ENCODE measurements at regions not wholly inside any gene's neighbourhood (a gene's known extent, or its start where the extent isn't known, plus 50 kb on each side); places are given as distances from the start of the nearest gene placed in this dataset.

GRCh38 chr7:153447011-153447410 is 605.2 kb upstream of the DPP6 start:
- Histone ChIP-seq H3K9me3 (ENCODE audit: control insufficient read depth, insufficient read depth, low read length) (peaks cover 17% of the 10 kb centered on the region), H4K8ac (ENCODE audit: low read depth in 2 of 2, low read length in 2 of 2) (no peak overlapping the region), H3K4ac (ENCODE audit: low read depth, low read length) (no peak overlapping the region), H3K9me1 (ENCODE audit: insufficient read depth, low read length) (no peaks in the 10 kb centered on the region), H3K4me2 (ENCODE audit: low read depth, low read length) (no peak overlapping the region), H2AFZ (replicated peaks; ENCODE audit: low read length, poor library complexity) (no peak overlapping the region), H2AK5ac (ENCODE audit: low read depth, low read length) (no peak overlapping the region), H3K56ac (ENCODE audit: extremely low read depth, insufficient read depth, low read length) (no peak overlapping the region), H2BK5ac (ENCODE audit: low read depth, low read length, poor library complexity, severe bottlenecking) (no peak overlapping the region), H2AK9ac (replicated peaks; ENCODE audit: low read depth, low read length, poor library complexity) (no peak overlapping the region), H4K91ac (ENCODE audit: insufficient read depth, low read depth, low read length) (no peak overlapping the region), H3K9ac (ENCODE audit: low read depth, low read length) (no peak overlapping the region), H2BK20ac (ENCODE audit: low read depth, low read length) (no peak overlapping the region), H3K4me1 (ENCODE audit: control insufficient read depth, insufficient read depth, low read length) (no peaks in the 10 kb centered on the region), H3K23ac (ENCODE audit: low read depth, low read length) (no peak overlapping the region), H2BK120ac (ENCODE audit: low read depth, low read length) (no peak overlapping the region), H3K36me3 (ENCODE audit: control insufficient read depth, insufficient read depth, low read length) (no peaks in the 10 kb centered on the region), H3K27ac (ENCODE audit: insufficient read depth, low read length) (no peak overlapping the region), H3K79me1 (ENCODE audit: low read depth in 1 of 2, low read length in 2 of 2) (no peaks in the 10 kb centered on the region), H3K4me3 (ENCODE audit: insufficient read depth, low read depth, low read length) (no peak overlapping the region), H3K18ac (ENCODE audit: low read depth, low read length) (no peak overlapping the region), H2BK15ac (ENCODE audit: low read depth, low read length) (no peak overlapping the region), H4K20me1 (ENCODE audit: insufficient read depth, low read length) (no peaks in the 10 kb centered on the region), H3K14ac (replicated peaks; ENCODE audit: low read depth, low read length) (no peak overlapping the region), H4K5ac (ENCODE audit: low read depth, low read length) (no peak overlapping the region), H3K27me3 (ENCODE audit: control insufficient read depth, insufficient read depth, low read length) (no peaks in the 10 kb centered on the region)
- in situ Hi-C loops (cut with MboI; ENCODE audit: low sequenced_read_pairs), result no loop called here
- intact Hi-C loops (cut with micrococcal nuclease), result no loop called here
- ChIA-PET CTCF (no interaction called here), POLR2A (ENCODE audit: unreplicated experiment) (no interaction called here)
- no TSS peak for BruUV-seq (replicated peaks)
- dilution Hi-C loops (cut with HindIII; ENCODE audit: low sequenced_read_pairs, unreplicated experiment), result no loop called here
- 50% methylated on average over 1 of the region's 5 CpGs; no CpG with 5 or more reads in 1 of the 2 experiments for WGBS, 2 experiments (ENCODE audit: extremely low coverage in 2 of 2, insufficient read length in 1 of 2)
- ATAC-seq (ENCODE audit: low read depth), result no peak
- no peak for DNase-seq
- TF ChIP-seq MAFK (IDR thresholded peaks at IDR 0.05; ENCODE audit: low read depth, low read length) (no peak), RFX5 (IDR thresholded peaks at IDR 0.05; ENCODE audit: low read depth, low read length) (no peak), FOS (IDR thresholded peaks at IDR 0.05; ENCODE audit: low read depth, low read length) (no peak), USF2 (IDR thresholded peaks at IDR 0.05; ENCODE audit: low read depth, low read length) (no peak), RCOR1 (IDR thresholded peaks at IDR 0.05; ENCODE audit: insufficient replicate concordance, low read length) (no peak), CEBPB (IDR thresholded peaks at IDR 0.05; ENCODE audit: low read depth, low read length) (no peak)
- TF ChIP-seq, protein P1, sequence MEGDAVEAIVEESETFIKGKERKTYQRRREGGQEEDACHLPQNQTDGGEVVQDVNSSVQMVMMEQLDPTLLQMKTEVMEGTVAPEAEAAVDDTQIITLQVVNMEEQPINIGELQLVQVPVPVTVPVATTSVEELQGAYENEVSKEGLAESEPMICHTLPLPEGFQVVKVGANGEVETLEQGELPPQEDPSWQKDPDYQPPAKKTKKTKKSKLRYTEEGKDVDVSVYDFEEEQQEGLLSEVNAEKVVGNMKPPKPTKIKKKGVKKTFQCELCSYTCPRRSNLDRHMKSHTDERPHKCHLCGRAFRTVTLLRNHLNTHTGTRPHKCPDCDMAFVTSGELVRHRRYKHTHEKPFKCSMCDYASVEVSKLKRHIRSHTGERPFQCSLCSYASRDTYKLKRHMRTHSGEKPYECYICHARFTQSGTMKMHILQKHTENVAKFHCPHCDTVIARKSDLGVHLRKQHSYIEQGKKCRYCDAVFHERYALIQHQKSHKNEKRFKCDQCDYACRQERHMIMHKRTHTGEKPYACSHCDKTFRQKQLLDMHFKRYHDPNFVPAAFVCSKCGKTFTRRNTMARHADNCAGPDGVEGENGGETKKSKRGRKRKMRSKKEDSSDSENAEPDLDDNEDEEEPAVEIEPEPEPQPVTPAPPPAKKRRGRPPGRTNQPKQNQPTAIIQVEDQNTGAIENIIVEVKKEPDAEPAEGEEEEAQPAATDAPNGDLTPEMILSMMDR (conservative IDR thresholded peaks at IDR 0.05; ENCODE audit: low read depth, low read length), result no peak
